H1 (cell line): ENCODE measurements at regions not wholly inside any gene's neighbourhood (a gene's known extent, or its start where the extent isn't known, plus 50 kb on each side); places are given as distances from the start of the nearest gene placed in this dataset.

Experiments used
- BRCA1 ChIP-seq: IDR thresholded peaks from 2 replicates; pipeline ENCODE4 v1.6.1; 2012; ENCODE audit warnings: low read depth, low read length, improper control_type of control experiment
- CHD1 ChIP-seq: IDR thresholded peaks from 2 replicates; pipeline ENCODE4 v1.6.1; 2012; ENCODE audit warnings: low read depth, low read length, improper control_type of control experiment
- EP300 ChIP-seq, 2 experiments: IDR thresholded peaks; 1 replicate in 1 of 2; 2 replicates in 1 of 2; pipeline ENCODE4 v1.6.1; 2011 to 2012; ENCODE audit warnings: low read depth in 2 of 2, low read length in 2 of 2, mild to moderate bottlenecking in 2 of 2, borderline replicate concordance in 1 of 2, inconsistent platforms in 1 of 2, moderate library complexity in 1 of 2
- EZH2 ChIP-seq: fragments of 200-600 bp; sonication (generic); IDR thresholded peaks from 2 replicates; pipeline ENCODE4 v1.7.1; 2012; ENCODE audit warnings: low read depth, mild to moderate bottlenecking, moderate library complexity, low read length, inconsistent platforms; ENCODE audit not compliant: severe bottlenecking
- GABPA ChIP-seq: IDR thresholded peaks from 2 replicates; pipeline ENCODE4 v1.6.1; 2011; ENCODE audit warnings: mild to moderate bottlenecking, low read length, moderate library complexity, borderline replicate concordance; ENCODE audit not compliant: insufficient read depth
- GTF2F1 ChIP-seq: IDR thresholded peaks from 2 replicates; pipeline ENCODE4 v1.6.1; 2012; ENCODE audit warnings: low read depth, low read length, improper control_type of control experiment, borderline replicate concordance
- HDAC6 ChIP-seq: IDR thresholded peaks from one replicate; pipeline ENCODE4 v1.7.1; 2012; ENCODE audit warnings: low read depth, mild to moderate bottlenecking, inconsistent platforms, low read length, moderate library complexity
- JUN ChIP-seq: IDR thresholded peaks from 2 replicates; pipeline ENCODE4 v1.6.1; 2011; ENCODE audit warnings: low read depth, mild to moderate bottlenecking, improper control_type of control experiment, low read length
- KDM4A ChIP-seq: IDR thresholded peaks from one replicate; pipeline ENCODE4 v1.7.1; 2012; ENCODE audit warnings: low read depth, mild to moderate bottlenecking, moderate library complexity, low read length, inconsistent platforms; ENCODE audit not compliant: severe bottlenecking
- POLR2A ChIP-seq, 2 experiments: IDR thresholded peaks; 1 replicate in 1 of 2; 2 replicates in 1 of 2; pipeline ENCODE4 v1.6.1; 2011; ENCODE audit warnings: low read depth in 2 of 2, low read length in 2 of 2, mild to moderate bottlenecking in 2 of 2; ENCODE audit errors: control extremely low read depth in 1 of 2
- POLR2AphosphoS5 ChIP-seq: IDR thresholded peaks from 2 replicates; pipeline ENCODE4 v1.6.1; 2011; ENCODE audit warnings: low read depth, low read length
- RNF2 ChIP-seq: fragments of 200-900, 300-1000 bp; sonication (generic); IDR thresholded peaks from 2 replicates; pipeline ENCODE4 v1.7.1; 2016; ENCODE audit warnings: borderline replicate concordance, low read depth, mild to moderate bottlenecking, antibody characterized with exemption, low read length; ENCODE audit not compliant: poor library complexity, severe bottlenecking; ENCODE audit errors: missing control alignments
- SAP30 ChIP-seq: fragments of 300-600 bp; sonication (generic); IDR thresholded peaks from 2 replicates; pipeline ENCODE4 v1.7.1; 2012; ENCODE audit warnings: low read length, moderate library complexity, mild to moderate bottlenecking, inconsistent platforms; ENCODE audit not compliant: insufficient read depth, insufficient replicate concordance
- TF ChIP-seq, protein P1 (sequence below), 3 experiments: IDR thresholded peaks; 1 replicate in 2 of 3; 2 replicates in 1 of 3; pipeline versions ENCODE4 v1.5.1 to v1.6.1; 2011; ENCODE audit warnings: low read length in 3 of 3, mild to moderate bottlenecking in 3 of 3, inconsistent platforms in 2 of 3, low read depth in 1 of 3, moderate library complexity in 1 of 3; ENCODE audit not compliant: insufficient read depth in 1 of 3; ENCODE audit errors: control extremely low read depth in 1 of 3

DNA sequence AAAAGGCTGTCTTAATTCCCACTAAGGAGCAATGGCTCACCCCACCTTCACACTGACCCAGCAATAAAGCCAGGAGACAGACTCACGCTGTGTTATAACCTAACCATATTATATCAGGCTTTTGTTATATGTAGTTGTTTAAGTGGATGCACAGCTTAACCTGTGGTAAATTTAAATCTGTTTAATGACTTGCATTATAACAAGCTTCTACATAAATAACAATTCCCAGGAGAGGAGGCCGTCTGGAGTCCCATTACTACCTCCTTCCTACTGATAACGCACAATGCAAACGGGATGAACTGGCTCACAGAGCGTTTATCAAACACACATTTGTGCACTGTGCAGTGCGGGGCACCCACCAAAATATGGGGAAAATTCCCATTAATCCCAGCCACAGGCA lies 102.1 kb upstream of the MGMT start:
- TF ChIP-seq POLR2A (IDR thresholded peaks at IDR 0.05; ENCODE audit: control extremely low read depth in 1 of 2, low read depth in 2 of 2, low read length in 2 of 2) (no peak), CHD1 (no peak), KDM4A (no peak), POLR2AphosphoS5 (no peak), GABPA (no peak), EZH2 (no peak), GTF2F1 (no peak), BRCA1 (no peak), JUN (no peak), HDAC6 (no peak), EP300 (IDR thresholded peaks at IDR 0.05; ENCODE audit: borderline replicate concordance in 1 of 2, low read depth in 2 of 2, low read length in 2 of 2) (no peak), SAP30 (no peak), RNF2 (no peak)
- TF ChIP-seq, protein P1, sequence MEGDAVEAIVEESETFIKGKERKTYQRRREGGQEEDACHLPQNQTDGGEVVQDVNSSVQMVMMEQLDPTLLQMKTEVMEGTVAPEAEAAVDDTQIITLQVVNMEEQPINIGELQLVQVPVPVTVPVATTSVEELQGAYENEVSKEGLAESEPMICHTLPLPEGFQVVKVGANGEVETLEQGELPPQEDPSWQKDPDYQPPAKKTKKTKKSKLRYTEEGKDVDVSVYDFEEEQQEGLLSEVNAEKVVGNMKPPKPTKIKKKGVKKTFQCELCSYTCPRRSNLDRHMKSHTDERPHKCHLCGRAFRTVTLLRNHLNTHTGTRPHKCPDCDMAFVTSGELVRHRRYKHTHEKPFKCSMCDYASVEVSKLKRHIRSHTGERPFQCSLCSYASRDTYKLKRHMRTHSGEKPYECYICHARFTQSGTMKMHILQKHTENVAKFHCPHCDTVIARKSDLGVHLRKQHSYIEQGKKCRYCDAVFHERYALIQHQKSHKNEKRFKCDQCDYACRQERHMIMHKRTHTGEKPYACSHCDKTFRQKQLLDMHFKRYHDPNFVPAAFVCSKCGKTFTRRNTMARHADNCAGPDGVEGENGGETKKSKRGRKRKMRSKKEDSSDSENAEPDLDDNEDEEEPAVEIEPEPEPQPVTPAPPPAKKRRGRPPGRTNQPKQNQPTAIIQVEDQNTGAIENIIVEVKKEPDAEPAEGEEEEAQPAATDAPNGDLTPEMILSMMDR (IDR thresholded peaks at IDR 0.05; ENCODE audit: control extremely low read depth in 1 of 3, insufficient read depth in 1 of 3, low read depth in 1 of 3, low read length in 3 of 3): no peak
